SIG-M5 treated with dmso at 0.1 percent for 504 hours (cell line): ENCODE measurements at regions not wholly inside any gene's neighbourhood (a gene's known extent, or its start where the extent isn't known, plus 50 kb on each side); places are given as distances from the start of the nearest gene placed in this dataset.

Experiments
- DNase-seq: peaks from one replicate; lab custom pipeline; 2025; ENCODE audit not compliant: unreplicated experiment; lab: John Stamatoyannopoulos, UW

DNA sequence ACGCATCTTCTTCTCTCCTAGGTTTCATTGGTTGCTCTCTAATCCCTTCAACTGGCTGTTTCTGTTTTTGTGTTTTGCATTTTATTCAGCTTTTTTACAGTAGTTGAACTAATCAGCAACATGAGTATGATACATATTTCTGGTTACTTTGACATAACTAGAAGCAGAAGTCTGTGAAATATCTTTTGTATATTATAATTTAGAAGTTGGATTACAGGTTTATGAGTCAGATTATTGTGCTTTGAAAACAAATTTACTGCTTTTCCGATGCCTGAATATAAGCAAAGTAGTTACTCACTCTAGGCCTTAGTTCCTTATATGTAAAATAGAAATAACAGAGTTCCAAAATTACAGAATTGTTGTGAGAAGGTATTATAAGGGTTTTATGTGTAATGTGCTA lies 96.2 kb upstream of the MEOX2 start:
- no peak for DNase-seq

DNA sequence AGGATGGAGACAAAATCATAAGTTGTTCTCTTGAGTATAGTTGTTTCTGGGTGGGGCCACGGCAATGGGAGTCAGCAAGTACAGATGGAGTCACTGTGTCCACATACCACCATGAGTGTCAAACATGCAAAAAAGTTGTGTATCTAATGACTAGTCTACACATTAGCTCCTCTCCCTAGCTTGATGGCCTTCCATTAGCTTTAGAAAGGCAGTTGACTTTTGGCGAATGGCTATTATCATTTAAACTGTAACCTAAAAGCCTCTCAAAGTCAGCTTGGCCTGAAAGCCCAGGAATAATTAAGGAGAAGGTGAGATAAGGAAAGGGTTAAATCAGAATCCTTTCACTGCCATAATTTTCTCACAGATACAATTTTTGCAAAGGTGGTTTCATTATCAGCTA lies 95.5 kb upstream of the MEOX2 start:
- no peak for DNase-seq

DNA sequence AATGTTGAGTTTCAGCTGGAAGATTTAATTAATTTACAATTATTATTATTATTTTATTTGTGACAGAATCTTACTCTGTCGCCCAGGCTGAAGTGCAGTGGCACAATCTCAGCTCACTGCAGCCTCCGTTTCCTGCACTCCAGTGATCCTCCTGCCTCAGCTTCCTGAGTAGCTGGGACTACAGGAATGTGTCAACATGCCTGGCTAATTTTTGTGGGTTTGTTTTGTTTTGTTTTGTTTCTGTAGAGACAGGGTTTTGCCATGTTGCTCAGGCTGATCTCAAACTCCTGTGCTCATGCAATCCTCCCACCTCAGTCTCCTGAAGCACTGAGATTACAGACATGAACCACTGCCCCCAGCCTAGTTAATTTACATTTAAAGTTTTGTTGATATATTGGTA lies 93.8 kb upstream of the MEOX2 start:
- DNase-seq, result no peak

DNA sequence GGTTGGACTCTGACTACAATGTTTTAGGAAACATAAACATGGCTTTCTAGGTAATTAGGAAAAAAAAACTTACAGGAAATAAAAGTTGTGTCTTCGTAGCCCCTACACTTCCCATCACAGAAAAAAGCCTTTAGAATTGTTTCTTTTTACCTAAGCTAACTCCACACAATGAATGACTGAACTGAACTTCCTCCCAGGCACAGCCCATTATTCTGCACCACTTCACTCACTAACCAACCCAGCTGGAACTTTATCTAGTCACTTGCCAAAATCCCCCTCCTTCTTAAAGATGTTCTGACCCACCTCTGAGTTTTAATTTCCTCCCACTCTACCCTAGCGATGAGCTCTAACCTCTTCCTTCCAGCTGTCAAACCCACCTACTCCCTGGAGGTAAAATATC lies 91.7 kb upstream of the MEOX2 start:
- DNase-seq, result no peak

GRCh38 chr7:15765753-15766152 lies 79.3 kb upstream of the MEOX2 start:
- DNase-seq, result no peak

GRCh38 chr7:15764851-15765382 lies 78.4 kb upstream of the MEOX2 start:
- no peak for DNase-seq

- DNase-seq, result no peak
These were observed 77.5 kb upstream of the MEOX2 start for GRCh38 chr7:15764010-15764409.

DNA sequence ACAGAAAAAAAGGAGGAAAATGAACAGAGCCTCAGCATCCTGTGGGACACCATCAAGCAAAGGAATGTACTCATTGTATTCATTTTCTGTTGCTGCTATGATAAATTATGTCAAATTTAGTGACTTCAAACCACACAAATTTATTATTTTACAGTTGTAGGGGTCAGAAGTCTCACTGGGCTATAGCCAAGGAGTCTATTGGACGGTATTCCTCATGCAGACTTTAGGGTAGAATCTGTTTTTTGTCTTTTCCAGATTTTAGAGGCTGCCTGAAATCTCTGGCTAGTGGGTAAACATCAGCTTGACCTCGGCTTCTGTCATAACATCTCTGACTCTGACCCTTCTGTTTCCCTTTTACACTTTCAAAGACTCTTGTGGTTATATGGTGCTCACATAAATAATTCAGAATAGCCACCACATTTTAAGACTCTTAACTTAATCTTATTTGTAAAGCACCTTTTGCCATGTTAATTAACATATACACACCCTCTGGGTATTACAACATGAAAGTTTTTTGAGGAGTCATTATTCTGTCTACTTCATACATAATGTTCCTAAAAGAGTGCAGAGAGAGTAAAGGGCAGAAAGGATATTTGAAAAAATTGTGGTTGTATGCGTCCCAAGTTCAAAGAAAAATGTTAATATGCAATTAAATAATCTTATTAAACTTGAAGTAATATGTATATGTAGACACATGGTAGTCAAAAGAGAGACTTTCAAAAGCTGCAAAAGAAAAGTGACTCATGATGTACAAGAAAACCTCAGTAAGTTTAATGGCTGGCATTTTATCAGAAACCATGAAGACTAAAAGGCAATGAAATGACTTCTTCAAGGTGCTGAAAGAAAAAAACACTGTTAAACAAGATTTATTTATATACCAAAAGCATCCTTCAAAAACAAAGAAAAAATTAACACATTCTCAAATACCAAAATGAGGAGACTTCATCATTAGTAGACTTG lies 70.8 kb upstream of the MEOX2 start:
- no peak for DNase-seq

GRCh38 chr7:15755061-15755460 lies 68.6 kb upstream of the MEOX2 start:
- DNase-seq, result no peak

DNA sequence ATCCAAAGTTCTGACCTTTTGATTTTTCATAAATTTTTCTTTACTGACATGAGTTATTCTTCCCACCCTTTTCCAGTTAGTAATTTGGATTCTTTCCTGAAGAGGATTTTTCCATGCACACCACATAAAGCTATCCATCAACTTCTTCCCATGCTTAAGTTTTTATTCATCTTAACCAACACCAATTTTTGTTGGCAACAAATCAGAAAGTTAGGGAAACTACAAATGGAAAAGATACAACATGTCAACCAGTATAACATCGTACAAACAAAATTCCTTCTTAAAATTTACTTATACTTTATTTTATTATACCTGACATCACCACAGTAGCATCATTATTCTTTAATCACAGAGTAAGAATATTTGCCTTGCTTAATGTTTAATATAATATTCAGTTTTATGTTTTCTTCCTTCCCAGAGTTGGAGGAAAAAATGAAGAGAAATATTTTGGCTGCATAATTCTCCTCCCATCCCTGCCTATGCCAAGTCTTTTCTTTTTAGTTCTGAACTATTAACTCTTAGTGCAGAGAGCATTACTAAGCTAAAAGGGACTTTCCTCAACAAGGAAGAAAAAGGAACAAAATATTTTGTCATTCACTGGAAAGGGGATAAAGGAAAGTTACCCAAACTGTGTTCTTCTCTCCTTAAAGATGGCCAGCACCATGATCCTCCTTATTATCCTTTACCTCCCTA lies 67.5 kb upstream of the MEOX2 start:
- no peak for DNase-seq

DNA sequence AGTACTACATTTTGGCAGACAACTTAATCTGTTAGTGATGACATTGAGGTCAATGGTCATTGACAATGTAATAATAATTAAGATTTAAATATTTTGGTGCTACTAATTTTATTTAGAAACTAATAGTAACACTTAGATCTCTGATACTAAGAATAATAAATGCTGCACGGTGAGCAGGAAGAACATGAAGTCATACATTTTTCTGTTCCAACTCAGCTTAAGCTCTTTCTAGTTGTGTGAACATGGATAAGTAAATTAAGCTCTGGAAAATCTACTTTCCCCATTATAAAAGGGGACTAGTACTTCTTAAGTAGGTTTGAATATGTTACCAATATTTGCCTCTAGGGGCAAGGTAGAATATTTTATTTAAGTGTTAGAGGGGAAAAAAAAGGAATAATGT lies 65.9 kb upstream of the MEOX2 start:
- DNase-seq, result no peak

DNA sequence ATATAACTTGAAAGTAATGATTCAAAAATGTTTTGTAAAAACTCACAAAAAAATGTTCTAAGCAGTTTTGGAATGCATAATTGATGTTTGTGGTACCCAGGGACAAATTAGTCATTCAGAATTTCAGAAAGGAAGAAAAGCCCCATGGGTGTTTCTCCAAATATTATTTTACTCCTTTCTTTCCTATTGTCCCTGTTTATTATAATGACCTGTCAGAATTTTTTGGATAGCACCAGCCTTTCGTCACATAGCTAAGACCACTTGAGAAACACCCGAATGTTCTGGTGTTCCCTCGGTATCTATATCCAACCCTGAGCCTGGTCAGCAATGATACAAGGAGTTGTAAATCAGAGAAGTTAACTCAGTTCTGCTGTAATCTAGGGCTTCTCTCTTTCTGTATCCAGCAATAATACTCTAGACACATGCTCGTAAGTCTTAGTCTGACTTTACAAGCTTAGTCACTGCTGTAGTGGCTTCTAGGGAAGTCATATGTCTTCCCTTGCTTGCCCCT lies 64.8 kb upstream of the MEOX2 start:
- DNase-seq, result no peak

DNA sequence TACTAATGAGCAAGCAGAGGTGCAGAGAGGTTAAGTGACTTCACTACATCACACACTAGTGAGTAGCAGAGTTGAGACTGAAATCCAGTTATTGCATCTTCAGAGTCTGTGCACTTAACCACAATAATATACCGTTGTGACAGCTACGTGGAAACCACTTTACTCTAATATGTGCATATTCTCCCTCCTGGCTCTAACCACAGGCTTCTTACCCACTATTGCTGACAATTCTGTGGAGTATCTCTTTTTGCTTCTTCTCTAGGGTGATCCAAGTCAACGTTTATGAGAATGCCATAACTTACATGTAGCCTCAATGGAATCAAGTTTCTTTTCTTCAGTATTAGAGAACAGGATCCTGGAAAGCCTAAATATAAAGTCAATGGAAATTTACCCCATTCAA lies 64.2 kb upstream of the MEOX2 start:
- DNase-seq, result no peak

- no peak for DNase-seq
These were observed 63.1 kb upstream of the MEOX2 start for GRCh38 chr7:15749631-15750030.

DNA sequence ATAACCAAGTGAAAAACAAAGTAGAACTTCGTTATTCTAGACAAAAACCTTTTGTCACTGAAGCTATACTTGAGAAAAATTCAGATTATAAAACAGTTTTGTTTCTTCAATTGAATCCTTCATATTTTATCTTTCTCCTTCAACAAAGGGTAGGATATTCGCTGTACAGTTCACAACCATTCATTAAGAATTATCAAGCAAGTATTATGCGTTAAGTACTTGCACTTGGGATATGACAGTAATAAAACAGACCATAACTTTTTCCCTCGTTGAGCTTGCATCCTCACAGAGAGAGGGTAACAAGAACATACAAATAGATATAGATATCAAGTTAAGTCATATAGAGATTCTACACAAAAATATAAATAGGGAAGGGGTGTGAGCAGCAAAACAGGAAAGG lies 61.2 kb upstream of the MEOX2 start:
- no peak for DNase-seq

DNA sequence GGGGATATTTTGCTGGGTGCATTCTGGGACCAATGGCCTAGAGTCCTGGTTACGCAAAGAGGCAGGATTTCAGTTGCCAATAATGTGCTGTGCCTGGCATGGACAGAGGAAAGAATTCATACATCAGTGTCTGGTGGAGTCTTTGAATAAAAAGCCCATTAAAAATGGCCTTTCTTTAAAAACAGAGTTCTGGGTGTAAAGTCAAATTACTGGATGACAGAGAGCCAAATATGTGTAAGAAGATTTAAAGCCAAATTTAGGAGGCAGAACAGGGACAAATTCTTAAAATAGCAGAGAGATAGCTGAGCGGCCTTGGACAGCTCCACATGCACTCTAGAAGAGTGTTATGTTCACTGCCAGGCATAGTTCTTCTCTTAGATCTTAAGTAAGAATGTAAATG lies 60.8 kb upstream of the MEOX2 start:
- DNase-seq, result no peak

GRCh38 chr7:15743926-15744480 lies 57.5 kb upstream of the MEOX2 start:
- DNase-seq, result no peak

GRCh38 chr7:15737601-15738000 lies 51.1 kb upstream of the MEOX2 start:
- no peak for DNase-seq
